Activated naive CD8-positive, alpha-beta T cell treated with anti-CD3 and anti-CD28 coated beads for 36 hours (primary cell): ENCODE measurements at regions not wholly inside any gene's neighbourhood (a gene's known extent, or its start where the extent isn't known, plus 50 kb on each side); places are given as distances from the start of the nearest gene placed in this dataset.

Experiments
- DNase-seq: peaks from one replicate; pipeline ENCODE4 v3.0.0; 2021
- H3K27ac Mint-ChIP-seq: one replicate; pipeline ENCODE4 v1.8.0; 2022; ENCODE audit warnings: mild to moderate bottlenecking, moderate library complexity, mixed read lengths
- H3K27me3 Mint-ChIP-seq: one replicate; pipeline ENCODE4 v1.8.0; 2022; ENCODE audit warnings: mild to moderate bottlenecking, mixed read lengths
- H3K36me3 Mint-ChIP-seq: one replicate; pipeline ENCODE4 v1.8.0; 2021; ENCODE audit warnings: mild to moderate bottlenecking, mixed read lengths
- H3K4me1 Mint-ChIP-seq: one replicate; pipeline ENCODE4 v1.8.0; 2021; ENCODE audit warnings: mixed read lengths
- H3K4me3 Mint-ChIP-seq: one replicate; pipeline ENCODE4 v1.8.0; 2022; ENCODE audit warnings: mild to moderate bottlenecking, moderate library complexity, mixed read lengths
- H3K9me3 Mint-ChIP-seq: one replicate; pipeline ENCODE4 v1.8.0; 2022; ENCODE audit warnings: mixed read lengths

GRCh38 chr21:35922618-35923017 lies 137.7 kb downstream of the SETD4 start:
- Mint-ChIP-seq H3K27ac (no peak overlapping the region), H3K4me3 (no peak overlapping the region), H3K4me1 (no peaks in the 10 kb centered on the region), H3K27me3 (peaks cover 11% of the 10 kb centered on the region), H3K36me3 (no peaks in the 10 kb centered on the region), H3K9me3 (no peaks in the 10 kb centered on the region)
- DNase-seq, result no peak

DNA sequence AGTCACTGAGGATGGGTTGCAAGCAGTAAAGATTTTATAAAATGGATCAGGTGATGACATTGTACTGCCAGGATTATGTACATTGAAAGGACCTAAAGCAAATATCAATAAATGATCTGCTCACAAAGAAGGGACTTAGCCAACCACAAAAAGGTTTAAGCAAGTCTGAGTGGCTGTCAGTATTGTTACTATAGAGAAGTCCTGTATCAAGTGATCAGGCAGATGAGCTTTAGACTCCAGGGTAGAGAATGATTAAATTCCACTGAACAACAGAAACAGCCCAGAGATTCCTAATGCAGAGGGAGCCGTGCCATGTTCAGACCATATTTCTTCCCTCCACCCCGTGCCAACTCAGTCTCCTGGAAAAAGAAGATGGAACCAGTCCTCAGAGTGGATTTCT lies 138.9 kb downstream of the SETD4 start:
- no peaks in the 10 kb centered on the region for H3K4me1 Mint-ChIP-seq
- H3K27ac Mint-ChIP-seq, result no peak overlapping the region
- H3K36me3 Mint-ChIP-seq, result no peaks in the 10 kb centered on the region
- no peak overlapping the region for H3K4me3 Mint-ChIP-seq
- peaks cover 11% of the 10 kb centered on the region for H3K27me3 Mint-ChIP-seq
- DNase-seq, result no peak
- no peaks in the 10 kb centered on the region for H3K9me3 Mint-ChIP-seq

- H3K27me3 Mint-ChIP-seq, result peaks cover 4% of the 10 kb centered on the region
- no peak overlapping the region for H3K27ac Mint-ChIP-seq
- H3K4me1 Mint-ChIP-seq, result no peaks in the 10 kb centered on the region
- DNase-seq, result no peak
- no peaks in the 10 kb centered on the region for H3K36me3 Mint-ChIP-seq
- H3K4me3 Mint-ChIP-seq, result no peak overlapping the region
- peaks cover 2% of the 10 kb centered on the region for H3K9me3 Mint-ChIP-seq
These were observed 139.9 kb downstream of the SETD4 start for GRCh38 chr21:35920436-35920835.

DNA sequence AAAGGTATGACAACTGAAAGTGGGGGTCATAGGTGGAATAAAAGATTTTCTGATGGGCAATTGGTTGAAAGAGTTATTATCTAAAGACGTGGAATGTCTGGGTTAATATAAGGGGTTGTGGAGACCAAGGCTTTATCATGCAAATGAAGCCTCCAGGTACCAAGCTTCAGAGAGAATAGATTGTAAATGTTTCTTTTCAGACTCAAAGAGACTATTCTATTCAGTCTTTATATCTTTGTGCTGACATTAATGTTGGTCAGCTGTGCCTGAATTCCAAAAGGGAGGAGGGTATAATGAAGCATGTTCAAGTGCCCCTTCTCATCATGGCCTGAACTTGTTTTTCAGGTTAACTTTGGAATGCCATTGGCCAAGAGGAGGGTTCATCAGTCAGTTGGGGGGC lies 145.3 kb downstream of the SETD4 start:
- peaks cover 3% of the 10 kb centered on the region for H3K9me3 Mint-ChIP-seq
- DNase-seq, result no peak
- no peaks in the 10 kb centered on the region for H3K4me1 Mint-ChIP-seq
- no peak overlapping the region for H3K4me3 Mint-ChIP-seq
- no peak overlapping the region for H3K27ac Mint-ChIP-seq
- peaks cover 1% of the 10 kb centered on the region for H3K36me3 Mint-ChIP-seq
- peaks cover 14% of the 10 kb centered on the region for H3K27me3 Mint-ChIP-seq

- Mint-ChIP-seq H3K36me3 (peaks cover 1% of the 10 kb centered on the region), H3K9me3 (peaks cover 3% of the 10 kb centered on the region), H3K4me3 (no peak overlapping the region), H3K27ac (no peak overlapping the region), H3K27me3 (peaks cover 14% of the 10 kb centered on the region), H3K4me1 (no peaks in the 10 kb centered on the region)
- DNase-seq, result no peak
These were observed 148.7 kb downstream of the SETD4 start for GRCh38 chr21:35911412-35912191.

DNA sequence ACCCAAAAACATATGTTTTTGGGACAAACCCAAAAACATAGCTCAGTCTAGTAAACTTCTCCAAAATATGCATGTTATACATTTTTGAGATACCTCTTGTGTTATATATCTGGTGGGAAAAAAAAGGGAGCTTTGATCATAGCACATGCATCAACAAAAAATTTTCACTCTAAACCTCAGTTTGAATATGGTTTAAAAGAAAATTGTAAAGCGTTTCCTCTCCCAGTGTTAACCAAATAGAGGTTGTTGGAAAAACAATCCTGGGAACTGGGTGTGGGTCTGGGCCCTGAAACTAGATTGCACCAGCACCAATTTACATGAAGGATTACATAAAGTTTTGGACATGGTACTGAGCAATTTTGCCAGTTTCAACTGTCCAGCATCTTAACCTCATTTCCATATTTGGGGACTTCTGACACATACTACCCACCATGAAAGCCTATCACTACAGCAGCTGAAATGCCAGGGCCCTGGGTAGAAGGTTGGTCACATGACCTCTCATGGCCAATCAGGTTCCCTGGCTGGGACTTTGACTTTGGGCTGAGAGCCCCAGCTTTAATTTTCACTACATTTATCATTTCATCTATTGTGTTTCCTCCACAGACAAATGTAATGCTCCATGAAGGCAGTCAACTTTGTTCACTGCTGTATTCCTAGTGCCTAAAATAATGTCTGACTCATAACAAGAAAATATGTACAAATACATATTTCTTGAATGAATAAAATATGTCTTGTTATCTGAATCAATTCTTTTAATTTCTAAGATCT lies 150.7 kb downstream of the SETD4 start:
- Mint-ChIP-seq H3K36me3 (peaks cover 1% of the 10 kb centered on the region), H3K27me3 (peaks cover 14% of the 10 kb centered on the region), H3K4me1 (no peaks in the 10 kb centered on the region), H3K27ac (no peak overlapping the region), H3K4me3 (no peak overlapping the region), H3K9me3 (no peaks in the 10 kb centered on the region)
- DNase-seq, result no peak

DNA sequence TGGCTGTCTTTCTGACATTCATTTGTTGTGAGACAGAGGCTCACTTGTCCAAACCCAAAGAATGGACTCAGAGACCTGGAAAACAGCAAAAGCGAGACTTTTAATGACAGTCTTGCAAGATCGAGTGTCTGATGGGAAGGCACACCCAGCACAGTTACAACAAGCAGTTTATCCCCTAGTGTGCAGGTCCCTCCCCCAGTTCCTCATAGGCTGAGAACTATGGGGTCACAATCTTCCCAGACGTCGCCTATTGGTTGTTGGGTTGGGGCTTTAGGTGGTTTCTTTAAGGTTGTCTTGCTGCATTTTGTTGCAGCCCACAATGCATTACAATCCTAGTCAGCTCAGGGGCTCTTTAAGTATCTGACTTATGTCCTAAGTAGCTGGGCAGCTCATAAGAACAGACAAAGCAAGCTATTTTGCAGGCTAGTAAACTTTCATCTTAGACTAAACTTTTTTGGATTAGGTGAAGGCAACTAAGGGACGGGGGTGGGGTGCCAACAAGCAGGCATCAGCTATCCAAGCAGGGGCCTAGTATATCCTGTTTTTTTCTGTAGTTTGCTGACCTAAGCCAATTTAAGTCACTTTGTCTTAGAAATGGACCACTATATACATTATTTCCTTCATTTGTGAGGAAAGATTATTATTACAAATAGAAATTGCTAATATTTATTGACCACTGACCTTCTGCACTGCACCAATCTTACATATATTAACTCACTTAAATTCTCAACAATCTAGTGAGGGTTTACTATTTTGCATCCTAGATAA lies 151.8 kb downstream of the SETD4 start:
- no peak for DNase-seq
- no peaks in the 10 kb centered on the region for H3K4me1 Mint-ChIP-seq

DNA sequence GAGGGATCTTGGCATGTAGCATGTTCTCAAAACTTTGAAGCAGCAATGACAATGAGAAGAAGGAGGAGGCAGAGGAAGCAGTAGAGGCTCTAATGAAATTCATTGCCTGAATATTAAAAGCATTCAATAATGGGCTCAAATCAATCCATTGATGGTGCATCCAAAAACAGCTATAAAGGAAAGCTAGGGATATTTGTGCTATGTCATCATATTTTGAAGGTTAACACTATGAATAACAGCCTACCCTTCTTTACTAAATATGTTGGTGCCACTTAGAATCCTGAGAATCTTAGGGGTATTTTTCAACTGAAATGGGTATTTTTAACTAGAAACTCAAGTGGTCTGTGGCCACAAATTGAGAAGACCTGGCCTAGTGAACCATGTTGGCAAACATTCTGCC lies 153.7 kb downstream of the SETD4 start:
- Mint-ChIP-seq H3K4me1 (no peaks in the 10 kb centered on the region), H3K27me3 (peaks cover 14% of the 10 kb centered on the region), H3K4me3 (no peak overlapping the region), H3K36me3 (no peaks in the 10 kb centered on the region), H3K9me3 (no peaks in the 10 kb centered on the region), H3K27ac (no peak overlapping the region)
- no peak for DNase-seq

More for the DNA sequence above, 151.8 kb downstream of the SETD4 start:
- peaks cover 10% of the 10 kb centered on the region for H3K27me3 Mint-ChIP-seq
- H3K36me3 Mint-ChIP-seq, result no peaks in the 10 kb centered on the region
- no peaks in the 10 kb centered on the region for H3K9me3 Mint-ChIP-seq
- no peak overlapping the region for H3K4me3 Mint-ChIP-seq
- H3K27ac Mint-ChIP-seq, result no peak overlapping the region

DNA sequence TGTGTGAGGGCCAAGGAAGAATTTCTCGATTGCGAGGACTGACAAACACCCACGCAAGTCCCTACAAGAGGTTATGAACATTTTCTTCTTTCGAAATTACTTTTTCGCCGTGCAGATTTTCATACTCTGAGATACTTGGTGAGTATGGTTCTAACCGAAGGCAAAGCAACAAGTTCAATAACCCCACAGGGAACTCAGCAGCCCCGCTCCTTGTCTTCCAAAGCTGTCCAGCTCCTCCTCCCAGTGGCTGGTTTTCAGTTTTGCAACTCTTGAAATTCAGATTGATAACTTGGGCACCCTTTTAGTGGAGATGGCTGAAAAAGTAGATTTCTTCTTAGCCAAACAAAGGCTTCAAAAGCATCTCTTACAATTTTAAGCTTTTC lies 154.4 kb downstream of the SETD4 start:
- no peak for DNase-seq
- no peak overlapping the region for H3K4me3 Mint-ChIP-seq
- no peaks in the 10 kb centered on the region for H3K4me1 Mint-ChIP-seq
- no peaks in the 10 kb centered on the region for H3K9me3 Mint-ChIP-seq
- no peaks in the 10 kb centered on the region for H3K36me3 Mint-ChIP-seq
- H3K27ac Mint-ChIP-seq, result no peak overlapping the region
- H3K27me3 Mint-ChIP-seq, result peaks cover 13% of the 10 kb centered on the region

- peaks cover 10% of the 10 kb centered on the region for H3K27me3 Mint-ChIP-seq
- DNase-seq, result no peak
- no peaks in the 10 kb centered on the region for H3K4me1 Mint-ChIP-seq
- H3K4me3 Mint-ChIP-seq, result no peak overlapping the region
- H3K36me3 Mint-ChIP-seq, result no peaks in the 10 kb centered on the region
- no peaks in the 10 kb centered on the region for H3K9me3 Mint-ChIP-seq
- H3K27ac Mint-ChIP-seq, result no peak overlapping the region
These were observed 155.0 kb downstream of the SETD4 start for GRCh38 chr21:35905096-35905962.

DNA sequence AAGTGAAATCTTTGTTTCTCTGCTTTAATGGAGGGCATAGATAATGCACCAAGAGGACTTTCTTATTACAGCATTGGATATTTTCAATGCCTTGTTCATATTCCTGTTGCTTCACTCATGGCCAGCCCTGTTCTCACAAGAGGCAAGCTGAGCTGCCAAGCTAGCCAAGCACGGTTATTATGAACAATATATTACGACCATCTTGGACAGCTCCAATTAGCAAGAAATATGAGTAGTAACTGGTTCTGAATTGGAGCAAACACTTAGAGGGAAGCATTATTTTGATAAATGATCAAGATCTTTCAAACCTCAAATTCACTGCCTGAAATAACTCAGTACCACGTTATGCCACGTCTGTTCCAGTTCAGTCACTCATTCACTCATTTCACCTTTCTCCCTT lies 159.8 kb downstream of the SETD4 start:
- no peak overlapping the region for H3K4me3 Mint-ChIP-seq
- no peaks in the 10 kb centered on the region for H3K4me1 Mint-ChIP-seq
- no peak for DNase-seq
- no peak overlapping the region for H3K27ac Mint-ChIP-seq
- H3K36me3 Mint-ChIP-seq, result no peaks in the 10 kb centered on the region
- H3K27me3 Mint-ChIP-seq, result peaks cover 17% of the 10 kb centered on the region
- no peaks in the 10 kb centered on the region for H3K9me3 Mint-ChIP-seq

GRCh38 chr21:35896060-35896459 lies 164.3 kb downstream of the SETD4 start:
- Mint-ChIP-seq H3K4me1 (no peaks in the 10 kb centered on the region), H3K36me3 (no peaks in the 10 kb centered on the region), H3K4me3 (no peak overlapping the region), H3K27me3 (peaks cover 7% of the 10 kb centered on the region), H3K27ac (no peak overlapping the region), H3K9me3 (no peaks in the 10 kb centered on the region)
- DNase-seq, result no peak

GRCh38 chr21:35895598-35895997 lies 164.7 kb downstream of the SETD4 start:
- DNase-seq, result no peak
- no peaks in the 10 kb centered on the region for H3K36me3 Mint-ChIP-seq
- no peaks in the 10 kb centered on the region for H3K9me3 Mint-ChIP-seq
- H3K4me3 Mint-ChIP-seq, result no peak overlapping the region
- H3K27me3 Mint-ChIP-seq, result peaks cover 7% of the 10 kb centered on the region
- H3K4me1 Mint-ChIP-seq, result no peaks in the 10 kb centered on the region
- H3K27ac Mint-ChIP-seq, result no peak overlapping the region

- Mint-ChIP-seq H3K4me3 (no peak overlapping the region), H3K27ac (no peak overlapping the region), H3K27me3 (peaks cover 7% of the 10 kb centered on the region), H3K36me3 (no peaks in the 10 kb centered on the region), H3K4me1 (no peaks in the 10 kb centered on the region), H3K9me3 (no peaks in the 10 kb centered on the region)
- no peak for DNase-seq
These were observed 167.2 kb downstream of the SETD4 start for GRCh38 chr21:35893156-35893555.
